K562 (cell line): ENCODE measurements at regions not wholly inside any gene's neighbourhood (a gene's known extent, or its start where the extent isn't known, plus 50 kb on each side); places are given as distances from the start of the nearest gene placed in this dataset.

Experiments used
- ATAC-seq: fragments of 200-7000 bp; cut with Tn5 transposase; 3 replicates; pipeline ENCODE4 v1.9.1; 2020; ENCODE audit warnings: moderate library complexity
- BruUV-seq: library from RNA; stranded (reverse); fragments of 400-500 nt; replicated peaks from 2 replicates; lab custom pipeline; 2021; lab: Mats Ljungman, UMichigan
- CTCF ChIA-PET: fragments of 300-600 bp; formaldehyde crosslinking; extraction: SDS; loops from one replicate; lab custom pipeline; 2021; ENCODE audit warnings: low intra/inter-chr PET ratio; lab: Yijun Ruan, JAX
- POLR2A ChIA-PET: fragments of 300-600, 350-650 bp; sonication (Branson Sonifier 250); formaldehyde crosslinking; extraction: SDS; loops from one replicate; lab custom pipeline; 2021; ENCODE audit warnings: antibody characterized with exemption, inconsistent platforms; lab: Yijun Ruan, JAX
- DNase-seq, 4 experiments: peaks; one replicate each; pipeline versions ENCODE4 v3.0.0 to v3.0.0-alpha.2; 2011 to 2018; ENCODE audit warnings: low spot score in 3 of 4, mixed read lengths in 3 of 4; ENCODE audit errors: extremely low read depth in 1 of 4
- FAIRE-seq: peaks from 2 replicates; lab custom pipeline; 2011; peaks lifted over from hg19 to GRCh38; lab: Jason Lieb, UNC
- H2AFZ ChIP-seq: 2 replicates; pipeline ENCODE4 v1.6.0; 2011; ENCODE audit warnings: low read depth, low read length, control low read depth, inconsistent platforms
- H3K27ac ChIP-seq: fragments of 200-600 bp; 3 replicates; pipeline ENCODE4 v1.8.0; 2011; ENCODE audit warnings: low read depth, mild to moderate bottlenecking, control low read depth, inconsistent platforms, low read length, moderate library complexity, mixed read lengths; ENCODE audit errors: extremely low read depth
- H3K27me3 ChIP-seq, 2 experiments: fragments of 300-600 bp in 1 of 2; 2 replicates in 1 of 2; 3 replicates in 1 of 2; pipeline versions ENCODE4 v1.6.0 to v1.8.0; 2011; ENCODE audit warnings: inconsistent platforms in 2 of 2, low read length in 2 of 2, mild to moderate bottlenecking in 1 of 2, mixed read lengths in 1 of 2, moderate library complexity in 1 of 2; ENCODE audit not compliant: control insufficient read depth in 2 of 2, insufficient read depth in 2 of 2
- H3K36me3 ChIP-seq: fragments of 300-600 bp; 3 replicates; pipeline ENCODE4 v1.8.0; 2011; ENCODE audit warnings: mild to moderate bottlenecking, low read length, inconsistent platforms; ENCODE audit not compliant: control insufficient read depth, insufficient read depth
- H3K4me1 ChIP-seq, 2 experiments: fragments of 200-600 bp in 1 of 2; replicated peaks in 1 of 2; 2 replicates in 1 of 2; 3 replicates in 1 of 2; pipeline versions ENCODE4 v1.5.1 to v1.8.0; 2011; ENCODE audit warnings: inconsistent platforms in 2 of 2, low read length in 2 of 2, mild to moderate bottlenecking in 1 of 2, mixed read lengths in 1 of 2, moderate library complexity in 1 of 2; ENCODE audit not compliant: control insufficient read depth in 2 of 2, insufficient read depth in 2 of 2
- H3K4me2 ChIP-seq: 2 replicates; pipeline ENCODE4 v1.6.1; 2011; ENCODE audit warnings: low read length, control low read depth, inconsistent platforms, mixed read lengths; ENCODE audit not compliant: insufficient read depth
- H3K4me3 ChIP-seq: fragments of 200-600 bp; sonication (generic), shearing (Covaris generic); 2 replicates; pipeline ENCODE4 v1.5.1; 2016; ENCODE audit warnings: control low read depth, inconsistent platforms
- H3K79me2 ChIP-seq: fragments of 200-600 bp; 3 replicates; pipeline ENCODE4 v1.8.0; 2011; ENCODE audit warnings: low read length, inconsistent platforms; ENCODE audit not compliant: control insufficient read depth, insufficient read depth
- H3K9ac ChIP-seq, 2 experiments: 2 replicates each; pipeline versions ENCODE4 v1.6.0 to v1.6.1; 2011; ENCODE audit warnings: low read depth in 2 of 2, low read length in 2 of 2, control low read depth in 1 of 2, inconsistent platforms in 1 of 2, mild to moderate bottlenecking in 1 of 2, mixed read lengths in 1 of 2; ENCODE audit not compliant: insufficient read depth in 1 of 2
- H3K9me1 ChIP-seq: one replicate; pipeline ENCODE4 v1.6.0; 2011; ENCODE audit warnings: inconsistent platforms, mild to moderate bottlenecking, low read length, moderate library complexity; ENCODE audit not compliant: control insufficient read depth, insufficient read depth
- H3K9me3 ChIP-seq: replicated peaks from 2 replicates; pipeline ENCODE4 v1.5.1; 2011; ENCODE audit warnings: low read depth, low read length, inconsistent platforms; ENCODE audit not compliant: control insufficient read depth, insufficient read depth
- H4K20me1 ChIP-seq: replicated peaks from 2 replicates; pipeline ENCODE4 v1.6.1; 2011; ENCODE audit warnings: low read length, inconsistent platforms, mixed read lengths; ENCODE audit not compliant: control insufficient read depth, insufficient read depth
- ADNP ChIP-seq: fragments of 200-800 bp; sonication (Bioruptor generic); IDR thresholded peaks from 2 replicates; pipeline ENCODE4 v1.6.1; 2016; ENCODE audit warnings: missing genetic modification characterization, missing compliant biosample characterization
- CCNT2 ChIP-seq: IDR thresholded peaks from 2 replicates; pipeline ENCODE4 v1.6.1; 2011; ENCODE audit warnings: borderline replicate concordance, low read depth, mild to moderate bottlenecking, moderate library complexity, mixed read lengths, low read length; ENCODE audit not compliant: insufficient read length; ENCODE audit errors: extremely low read depth
- CHCHD3 ChIP-seq: fragments of 250-450 bp; sonication (Bioruptor Pico); IDR thresholded peaks from 2 replicates; pipeline ENCODE4 v2.1.2; 2022; ENCODE audit warnings: mild to moderate bottlenecking
- ELF1 ChIP-seq: fragments of 200-800 bp; sonication (Bioruptor generic); IDR thresholded peaks from 2 replicates; pipeline ENCODE4 v1.6.1; 2016; ENCODE audit warnings: missing genetic modification characterization, missing compliant biosample characterization
- HMGN3 ChIP-seq: IDR thresholded peaks from 2 replicates; pipeline ENCODE4 v1.6.1; 2011; ENCODE audit warnings: borderline replicate concordance, low read depth, mild to moderate bottlenecking, mixed read lengths, low read length; ENCODE audit not compliant: insufficient read length; ENCODE audit errors: extremely low read depth
- NFE2 ChIP-seq: IDR thresholded peaks from 2 replicates; pipeline ENCODE4 v1.6.1; 2014; ENCODE audit warnings: antibody characterized with exemption, low read depth
- SREBF2 ChIP-seq: sonication (generic); formaldehyde crosslinking; IDR thresholded peaks from 2 replicates; pipeline ENCODE4 v1.4.0; 2020; ENCODE audit warnings: mild to moderate bottlenecking, missing genetic modification reagents
- TAF1 ChIP-seq: IDR thresholded peaks from 2 replicates; pipeline ENCODE4 v1.6.1; 2011; ENCODE audit warnings: mild to moderate bottlenecking, low read length, moderate library complexity; ENCODE audit not compliant: insufficient read depth, control insufficient read depth, severe bottlenecking; ENCODE audit errors: extremely low read depth
- ZKSCAN1 ChIP-seq: fragments of 150-350 bp; IDR thresholded peaks from 2 replicates; pipeline ENCODE4 v1.6.1; 2016; ENCODE audit warnings: low read depth, low read length
- ZNF668 ChIP-seq: fragments of 250-450 bp; sonication (Bioruptor Pico); IDR thresholded peaks from 2 replicates; pipeline ENCODE4 v1.8.0; 2022; ENCODE audit warnings: mild to moderate bottlenecking, inconsistent platforms
- WGBS: fragments of 100-300 bp; shearing (Covaris generic); methylation state at CpG from one replicate; pipeline ENCODE4 v1.1.6; 2016; ENCODE audit warnings: low coverage, mixed read lengths; ENCODE audit not compliant: insufficient coverage; ENCODE audit errors: missing lambda C conversion rate; 5-methylcytosine and 5-hydroxymethylcytosine counted together
- in situ Hi-C: fragments of 300-500 bp; cut with MboI; formaldehyde crosslinking; loops from 4 replicates; pipeline ENCODE4 v1.15.0; 2018; ENCODE audit warnings: inconsistent platforms, mixed read lengths
- intact Hi-C: fragments of 100-400 bp; cut with micrococcal nuclease; formaldehyde crosslinking; loops from 2 replicates; pipeline ENCODE4 v1.14.2; 2022

DNA sequence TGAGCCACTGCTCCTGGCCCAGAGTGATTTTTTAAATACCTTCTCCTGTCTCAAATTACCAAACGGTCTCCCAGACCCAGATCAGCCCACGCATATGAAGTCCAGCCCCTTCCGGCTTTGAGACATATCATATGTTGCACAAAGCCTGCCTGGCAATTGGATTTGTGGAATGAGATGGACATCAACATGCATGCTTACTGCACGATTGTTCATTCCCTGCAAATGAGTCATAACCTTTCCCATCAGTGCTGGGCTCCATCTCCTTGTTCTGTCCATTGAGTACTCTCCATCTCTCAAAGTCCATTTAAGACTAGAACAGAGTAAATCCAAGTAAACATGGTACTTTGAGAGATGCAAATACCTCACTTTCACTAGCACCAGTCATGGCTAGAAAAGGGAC, 612.2 kb upstream of the USP24 start:
- no TSS peak for BruUV-seq
- POLR2A ChIA-PET: no interaction called here

GRCh38 chr1:55826381-55827080, 611.4 kb upstream of the USP24 start:
- intact Hi-C loops: no loop called here
- Histone ChIP-seq H3K36me3 (no peaks in the 10 kb centered on the region), H2AFZ (no peak overlapping the region), H4K20me1 (no peaks in the 10 kb centered on the region), H3K79me2 (no peaks in the 10 kb centered on the region), H3K9me1 (no peaks in the 10 kb centered on the region), H3K4me2 (no peak overlapping the region), H3K9me3 (no peaks in the 10 kb centered on the region), H3K27ac (no peak overlapping the region), H3K4me1 (no peaks in the 10 kb centered on the region), H3K27me3 (no peaks in the 10 kb centered on the region), H3K4me3 (no peak overlapping the region), H3K9ac (no peak overlapping the region)
- DNase-seq: no peak
- BruUV-seq: no TSS peak
- no peak for ATAC-seq
- WGBS: 0% methylated on average over 4 of the region's 4 CpGs
- no peak for TF ChIP-seq ZNF668 (CRISPR knock-in tag)
- TF ChIP-seq HMGN3: no peak
- TF ChIP-seq CCNT2: no peak
- no peak for TF ChIP-seq ADNP (tag)
- no peak for FAIRE-seq
- in situ Hi-C loops: no loop called here
- ChIA-PET CTCF (no interaction called here), POLR2A (no interaction called here)

More for the DNA sequence above, 612.2 kb upstream of the USP24 start:
- intact Hi-C loops (no loop called here), in situ Hi-C loops (no loop called here)
- TF ChIP-seq NFE2: no peak
- TF ChIP-seq ELF1: no peak
- TF ChIP-seq SREBF2 (CRISPR knock-in tag): no peak
- no peak for TF ChIP-seq CHCHD3
- TF ChIP-seq TAF1: no peak
- no peak for TF ChIP-seq ZKSCAN1
- DNase-seq (no peak), FAIRE-seq (no peak), ATAC-seq (no peak)
- H3K4me3 ChIP-seq: no peak overlapping the region
- H3K36me3 ChIP-seq: no peaks in the 10 kb centered on the region
- no peak overlapping the region for H3K27ac ChIP-seq
- WGBS: 0% methylated on average over 4 of the region's 4 CpGs
- H3K9ac ChIP-seq: no peak overlapping the region
- H3K4me1 ChIP-seq: no peaks in the 10 kb centered on the region
- H3K9me1 ChIP-seq: no peaks in the 10 kb centered on the region
- H3K27me3 ChIP-seq: no peaks in the 10 kb centered on the region
- no peaks in the 10 kb centered on the region for H4K20me1 ChIP-seq
- no peaks in the 10 kb centered on the region for H3K79me2 ChIP-seq
- no peak overlapping the region for H2AFZ ChIP-seq
- H3K4me2 ChIP-seq: no peak overlapping the region
- CTCF ChIA-PET: no interaction called here
- no peaks in the 10 kb centered on the region for H3K9me3 ChIP-seq
